ENCODE measurements at regions not wholly inside any gene's neighbourhood (a gene's known extent, or its start where the extent isn't known, plus 50 kb on each side); places are given as distances from the start of the nearest gene placed in this dataset.

GRCh38 chr2:150312271-150312670 is 175.2 kb downstream of the RND3 start:
- 83% methylated on average over 4 of the region's 4 CpGs for WGBS (ENCODE audit: low lambda C conversion rate)
- ChIA-PET POLR2A (no interaction called here), CTCF (no interaction called here)
- Histone ChIP-seq H2AFZ (ENCODE audit: low read depth) (no peak overlapping the region), H3K4me1 (ENCODE audit: control insufficient read depth in 1 of 2, insufficient read depth in 2 of 2, low read depth in 1 of 2, low read length in 1 of 2) (no peaks in the 10 kb centered on the region), H3F3A (replicated peaks; ENCODE audit: insufficient read depth) (no peaks in the 10 kb centered on the region), H3K9ac (no peak overlapping the region), H3K27me3 (ENCODE audit: insufficient read depth) (no peaks in the 10 kb centered on the region), H3K9me3 (no peaks in the 10 kb centered on the region; the same call in 1 of the 2 replicates), H3K27ac (ENCODE audit: low read depth in 2 of 2, low read length in 1 of 2) (no peak overlapping the region), H3K36me3 (replicated peaks in 1 of 2; ENCODE audit: control insufficient read depth in 1 of 2, insufficient read depth in 2 of 2, low read length in 1 of 2) (no peaks in the 10 kb centered on the region), H3K4me3 (ENCODE audit: low read depth in 2 of 2, low read length in 1 of 2) (no peak overlapping the region), H4K20me1 (ENCODE audit: insufficient read depth) (no peaks in the 10 kb centered on the region), H3K4me2 (no peak overlapping the region), H3K9me2 (no peaks in the 10 kb centered on the region), H3K79me2 (ENCODE audit: insufficient read depth) (no peaks in the 10 kb centered on the region)
- no peak for DNase-seq
- TF ChIP-seq, protein P1, sequence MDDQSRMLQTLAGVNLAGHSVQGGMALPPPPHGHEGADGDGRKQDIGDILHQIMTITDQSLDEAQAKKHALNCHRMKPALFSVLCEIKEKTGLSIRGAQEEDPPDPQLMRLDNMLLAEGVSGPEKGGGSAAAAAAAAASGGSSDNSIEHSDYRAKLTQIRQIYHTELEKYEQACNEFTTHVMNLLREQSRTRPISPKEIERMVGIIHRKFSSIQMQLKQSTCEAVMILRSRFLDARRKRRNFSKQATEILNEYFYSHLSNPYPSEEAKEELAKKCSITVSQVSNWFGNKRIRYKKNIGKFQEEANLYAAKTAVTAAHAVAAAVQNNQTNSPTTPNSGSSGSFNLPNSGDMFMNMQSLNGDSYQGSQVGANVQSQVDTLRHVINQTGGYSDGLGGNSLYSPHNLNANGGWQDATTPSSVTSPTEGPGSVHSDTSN (IDR thresholded peaks at IDR 0.05), result no peak
- no peak for TF ChIP-seq YY1 (IDR thresholded peaks at IDR 0.05; ENCODE audit: low read depth)
- no peak for TF ChIP-seq FOSL2 (IDR thresholded peaks at IDR 0.05; ENCODE audit: borderline replicate concordance, low read depth)
- no peak for TF ChIP-seq TEAD4 (IDR thresholded peaks at IDR 0.05; ENCODE audit: borderline replicate concordance, insufficient read depth)
- TF ChIP-seq RXRA (IDR thresholded peaks at IDR 0.05; ENCODE audit: borderline replicate concordance, low read depth), result no peak
- TF ChIP-seq SMC3 (IDR thresholded peaks at IDR 0.05; ENCODE audit: low read depth, low read length), result no peak
- no peak for TF ChIP-seq SIN3A (IDR thresholded peaks at IDR 0.05; ENCODE audit: borderline replicate concordance, low read depth, low read length)
- no peak for TF ChIP-seq FOXM1 (IDR thresholded peaks at IDR 0.05; ENCODE audit: low read depth)
- TF ChIP-seq EP300 (IDR thresholded peaks at IDR 0.05; ENCODE audit: borderline replicate concordance in 1 of 2, low read depth in 1 of 2, low read length in 1 of 2), result no peak
- TF ChIP-seq, protein P2, sequence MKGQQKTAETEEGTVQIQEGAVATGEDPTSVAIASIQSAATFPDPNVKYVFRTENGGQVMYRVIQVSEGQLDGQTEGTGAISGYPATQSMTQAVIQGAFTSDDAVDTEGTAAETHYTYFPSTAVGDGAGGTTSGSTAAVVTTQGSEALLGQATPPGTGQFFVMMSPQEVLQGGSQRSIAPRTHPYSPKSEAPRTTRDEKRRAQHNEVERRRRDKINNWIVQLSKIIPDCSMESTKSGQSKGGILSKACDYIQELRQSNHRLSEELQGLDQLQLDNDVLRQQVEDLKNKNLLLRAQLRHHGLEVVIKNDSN (IDR thresholded peaks at IDR 0.05; ENCODE audit: borderline replicate concordance, low read depth), result no peak
- TF ChIP-seq REST (IDR thresholded peaks at IDR 0.05; ENCODE audit: low read depth, low read length), result no peak
- no peak for TF ChIP-seq JUND (IDR thresholded peaks at IDR 0.05)
- TF ChIP-seq CTCF (IDR thresholded peaks at IDR 0.05), result no peak
- no peak for TF ChIP-seq NRF1 (IDR thresholded peaks at IDR 0.05; ENCODE audit: low read depth, low read length)
- TF ChIP-seq GABPA (IDR thresholded peaks at IDR 0.05; ENCODE audit: low read depth), result no peak
- TF ChIP-seq TCF12 (IDR thresholded peaks at IDR 0.05), result no peak
- no peak for TF ChIP-seq POLR2AphosphoS5 (IDR thresholded peaks at IDR 0.05; ENCODE audit: low read depth, low read length)
- no peak for TF ChIP-seq MAX (IDR thresholded peaks at IDR 0.05; ENCODE audit: low read depth)
